K562 (cell line): ENCODE measurements at regions not wholly inside any gene's neighbourhood (a gene's known extent, or its start where the extent isn't known, plus 50 kb on each side); places are given as distances from the start of the nearest gene placed in this dataset.

Experiments used
- ATAC-seq: fragments of 200-7000 bp; cut with Tn5 transposase; 3 replicates; pipeline ENCODE4 v1.9.1; 2020; ENCODE audit warnings: moderate library complexity
- BruUV-seq: library from RNA; stranded (reverse); fragments of 400-500 nt; replicated peaks from 2 replicates; lab custom pipeline; 2021; lab: Mats Ljungman, UMichigan
- CTCF ChIA-PET: fragments of 300-600 bp; formaldehyde crosslinking; extraction: SDS; loops from one replicate; lab custom pipeline; 2021; ENCODE audit warnings: low intra/inter-chr PET ratio; lab: Yijun Ruan, JAX
- POLR2A ChIA-PET: fragments of 300-600, 350-650 bp; sonication (Branson Sonifier 250); formaldehyde crosslinking; extraction: SDS; loops from one replicate; lab custom pipeline; 2021; ENCODE audit warnings: antibody characterized with exemption, inconsistent platforms; lab: Yijun Ruan, JAX
- DNase-seq, 4 experiments: peaks; one replicate each; pipeline versions ENCODE4 v3.0.0 to v3.0.0-alpha.2; 2011 to 2018; ENCODE audit warnings: low spot score in 3 of 4, mixed read lengths in 3 of 4; ENCODE audit errors: extremely low read depth in 1 of 4
- FAIRE-seq: peaks from 2 replicates; lab custom pipeline; 2011; peaks lifted over from hg19 to GRCh38; lab: Jason Lieb, UNC
- H2AFZ ChIP-seq: 2 replicates; pipeline ENCODE4 v1.6.0; 2011; ENCODE audit warnings: low read depth, low read length, control low read depth, inconsistent platforms
- H3K27ac ChIP-seq: fragments of 200-600 bp; 3 replicates; pipeline ENCODE4 v1.8.0; 2011; ENCODE audit warnings: low read depth, mild to moderate bottlenecking, control low read depth, inconsistent platforms, low read length, moderate library complexity, mixed read lengths; ENCODE audit errors: extremely low read depth
- H3K27me3 ChIP-seq, 2 experiments: fragments of 300-600 bp in 1 of 2; 2 replicates in 1 of 2; 3 replicates in 1 of 2; pipeline versions ENCODE4 v1.6.0 to v1.8.0; 2011; ENCODE audit warnings: inconsistent platforms in 2 of 2, low read length in 2 of 2, mild to moderate bottlenecking in 1 of 2, mixed read lengths in 1 of 2, moderate library complexity in 1 of 2; ENCODE audit not compliant: control insufficient read depth in 2 of 2, insufficient read depth in 2 of 2
- H3K36me3 ChIP-seq: fragments of 300-600 bp; 3 replicates; pipeline ENCODE4 v1.8.0; 2011; ENCODE audit warnings: mild to moderate bottlenecking, low read length, inconsistent platforms; ENCODE audit not compliant: control insufficient read depth, insufficient read depth
- H3K4me1 ChIP-seq, 2 experiments: fragments of 200-600 bp in 1 of 2; replicated peaks in 1 of 2; 2 replicates in 1 of 2; 3 replicates in 1 of 2; pipeline versions ENCODE4 v1.5.1 to v1.8.0; 2011; ENCODE audit warnings: inconsistent platforms in 2 of 2, low read length in 2 of 2, mild to moderate bottlenecking in 1 of 2, mixed read lengths in 1 of 2, moderate library complexity in 1 of 2; ENCODE audit not compliant: control insufficient read depth in 2 of 2, insufficient read depth in 2 of 2
- H3K4me2 ChIP-seq: 2 replicates; pipeline ENCODE4 v1.6.1; 2011; ENCODE audit warnings: low read length, control low read depth, inconsistent platforms, mixed read lengths; ENCODE audit not compliant: insufficient read depth
- H3K4me3 ChIP-seq: fragments of 200-600 bp; sonication (generic), shearing (Covaris generic); 2 replicates; pipeline ENCODE4 v1.5.1; 2016; ENCODE audit warnings: control low read depth, inconsistent platforms
- H3K79me2 ChIP-seq: fragments of 200-600 bp; 3 replicates; pipeline ENCODE4 v1.8.0; 2011; ENCODE audit warnings: low read length, inconsistent platforms; ENCODE audit not compliant: control insufficient read depth, insufficient read depth
- H3K9ac ChIP-seq, 2 experiments: 2 replicates each; pipeline versions ENCODE4 v1.6.0 to v1.6.1; 2011; ENCODE audit warnings: low read depth in 2 of 2, low read length in 2 of 2, control low read depth in 1 of 2, inconsistent platforms in 1 of 2, mild to moderate bottlenecking in 1 of 2, mixed read lengths in 1 of 2; ENCODE audit not compliant: insufficient read depth in 1 of 2
- H3K9me1 ChIP-seq: one replicate; pipeline ENCODE4 v1.6.0; 2011; ENCODE audit warnings: inconsistent platforms, mild to moderate bottlenecking, low read length, moderate library complexity; ENCODE audit not compliant: control insufficient read depth, insufficient read depth
- H3K9me3 ChIP-seq: replicated peaks from 2 replicates; pipeline ENCODE4 v1.5.1; 2011; ENCODE audit warnings: low read depth, low read length, inconsistent platforms; ENCODE audit not compliant: control insufficient read depth, insufficient read depth
- H4K20me1 ChIP-seq: replicated peaks from 2 replicates; pipeline ENCODE4 v1.6.1; 2011; ENCODE audit warnings: low read length, inconsistent platforms, mixed read lengths; ENCODE audit not compliant: control insufficient read depth, insufficient read depth
- CEBPG ChIP-seq, 3 experiments: fragments of 200-800 bp in 1 of 3; sonication (Bioruptor generic) in 1 of 3; sonication (generic) in 1 of 3; formaldehyde crosslinking in 1 of 3; IDR thresholded peaks in 2 of 3; conservative IDR thresholded peaks in 1 of 3; 2 replicates each; pipeline versions ENCODE4 v1.6.1 to v1.8.0; 2016 to 2022; ENCODE audit warnings: missing compliant biosample characterization in 2 of 3, missing genetic modification characterization in 2 of 3, mild to moderate bottlenecking in 1 of 3, missing genetic modification reagents in 1 of 3
- FOXK2 ChIP-seq, 2 experiments: fragments of 450-650 bp; IDR thresholded peaks in 1 of 2; conservative IDR thresholded peaks in 1 of 2; 2 replicates each; pipeline ENCODE4 v1.6.1; 2016; ENCODE audit warnings: low read depth in 2 of 2, mild to moderate bottlenecking in 1 of 2
- MAFK ChIP-seq: IDR thresholded peaks from 2 replicates; pipeline ENCODE4 v1.6.1; 2011; ENCODE audit warnings: low read length, improper control_type of control experiment
- MNT ChIP-seq, 2 experiments: fragments of 450-650 bp; conservative IDR thresholded peaks; 2 replicates each; pipeline ENCODE4 v1.6.1; 2017; ENCODE audit warnings: mild to moderate bottlenecking in 2 of 2, moderate library complexity in 2 of 2
- NR2C2 ChIP-seq, 2 experiments: fragments of 200-800 bp in 1 of 2; sonication (Bioruptor generic) in 1 of 2; sonication (generic) in 1 of 2; formaldehyde crosslinking in 1 of 2; IDR thresholded peaks; 2 replicates each; pipeline versions ENCODE4 v1.6.1 to v1.8.0; 2016 to 2022; ENCODE audit warnings: mild to moderate bottlenecking in 1 of 2, missing compliant biosample characterization in 1 of 2, missing genetic modification characterization in 1 of 2, missing genetic modification reagents in 1 of 2
- PHB ChIP-seq: fragments of 250-450 bp; sonication (Bioruptor Pico); IDR thresholded peaks from 2 replicates; pipeline ENCODE4 v1.5.0; 2021
- PHF20 ChIP-seq: fragments of 450-650 bp; IDR thresholded peaks from 2 replicates; pipeline ENCODE4 v1.6.1; 2018; ENCODE audit not compliant: partially characterized antibody
- RAD51 ChIP-seq: fragments of 450-650 bp; IDR thresholded peaks from 2 replicates; pipeline ENCODE4 v1.7.1; 2016; ENCODE audit warnings: low read depth, mild to moderate bottlenecking, borderline replicate concordance
- RBM14 ChIP-seq: fragments of 200-400 bp; formaldehyde crosslinking; IDR thresholded peaks from 2 replicates; pipeline ENCODE4 v1.6.1; 2018; ENCODE audit warnings: low read depth, mild to moderate bottlenecking, low read length, moderate library complexity, borderline replicate concordance; ENCODE audit not compliant: insufficient read depth
- RNF2 ChIP-seq: sonication (generic); IDR thresholded peaks from 2 replicates; pipeline ENCODE4 v1.6.1; 2016
- ZNF224 ChIP-seq: sonication (generic); formaldehyde crosslinking; IDR thresholded peaks from 2 replicates; pipeline ENCODE4 v1.8.0; 2022; ENCODE audit warnings: mild to moderate bottlenecking, missing genetic modification reagents
- ZNF282 ChIP-seq: sonication (generic); formaldehyde crosslinking; IDR thresholded peaks from 2 replicates; pipeline ENCODE4 v1.8.1; 2023; ENCODE audit warnings: missing genetic modification reagents
- ZNF644 ChIP-seq: fragments of 200-800 bp; sonication (Bioruptor generic); IDR thresholded peaks from 2 replicates; pipeline ENCODE4 v1.6.1; 2016; ENCODE audit warnings: low read depth, missing genetic modification characterization, missing compliant biosample characterization
- ZNF79 ChIP-seq: fragments of 250-450 bp; sonication (Bioruptor Pico); IDR thresholded peaks from 2 replicates; pipeline ENCODE4 v1.4.0; 2020; ENCODE audit warnings: low read depth, mild to moderate bottlenecking, moderate library complexity
- WGBS: fragments of 100-300 bp; shearing (Covaris generic); methylation state at CpG from one replicate; pipeline ENCODE4 v1.1.6; 2016; ENCODE audit warnings: low coverage, mixed read lengths; ENCODE audit not compliant: insufficient coverage; ENCODE audit errors: missing lambda C conversion rate; 5-methylcytosine and 5-hydroxymethylcytosine counted together
- in situ Hi-C: fragments of 300-500 bp; cut with MboI; formaldehyde crosslinking; loops from 4 replicates; pipeline ENCODE4 v1.15.0; 2018; ENCODE audit warnings: inconsistent platforms, mixed read lengths
- intact Hi-C: fragments of 100-400 bp; cut with micrococcal nuclease; formaldehyde crosslinking; loops from 2 replicates; pipeline ENCODE4 v1.14.2; 2022

DNA sequence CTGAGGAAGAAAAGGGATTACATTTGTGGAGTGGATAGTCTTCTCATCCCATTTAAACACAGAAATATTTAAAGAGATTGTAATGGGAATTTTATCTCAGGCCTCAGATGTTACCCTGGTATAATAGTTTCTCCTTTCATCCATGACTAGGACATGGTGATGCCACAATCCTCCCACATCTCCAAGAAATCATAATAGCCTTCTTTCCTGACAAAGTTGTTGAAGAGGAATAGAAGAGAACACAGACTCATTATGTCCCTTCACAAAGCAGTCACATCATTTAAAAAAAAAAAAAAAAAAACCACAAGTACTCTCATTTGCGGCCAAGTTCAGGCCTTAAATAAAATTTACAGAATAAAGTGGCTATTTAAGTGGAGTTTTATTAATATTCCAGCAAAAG lies 359.6 kb downstream of the DEPDC1B start:
- Histone ChIP-seq H3K36me3 (no peaks in the 10 kb centered on the region), H3K79me2 (no peaks in the 10 kb centered on the region), H3K9me3 (no peaks in the 10 kb centered on the region), H3K9ac (no peak overlapping the region), H3K27ac (no peak overlapping the region), H3K27me3 (no peaks in the 10 kb centered on the region), H3K4me2 (no peak overlapping the region), H3K4me1 (no peaks in the 10 kb centered on the region), H3K4me3 (no peak overlapping the region), H2AFZ (no peak overlapping the region), H4K20me1 (no peaks in the 10 kb centered on the region), H3K9me1 (no peaks in the 10 kb centered on the region)
- no peak for FAIRE-seq
- no TSS peak for BruUV-seq
- in situ Hi-C loops (no loop called here), intact Hi-C loops (no loop called here)
- ChIA-PET POLR2A (no interaction called here), CTCF (no interaction called here)
- ATAC-seq: no peak
- TF ChIP-seq FOXK2 (conservative IDR thresholded peaks at IDR 0.05 in 1 of 2, IDR thresholded peaks at IDR 0.05 in 1 of 2; ENCODE audit: low read depth in 2 of 2) (no peak), RBM14 (no peak), RNF2 (no peak), PHB (CRISPR knock-in tag) (no peak), ZNF224 (CRISPR knock-in tag) (no peak), MNT (conservative IDR thresholded peaks at IDR 0.05) (no peak), CEBPG (CRISPR knock-in tag; IDR thresholded peaks at IDR 0.05) (no peak), CEBPG (tag; conservative IDR thresholded peaks at IDR 0.05 in 1 of 2, IDR thresholded peaks at IDR 0.05 in 1 of 2) (no peak), ZNF79 (CRISPR knock-in tag) (no peak), ZNF282 (CRISPR knock-in tag) (no peak), PHF20 (no peak), MAFK (no peak), RAD51 (no peak), ZNF644 (tag) (no peak), NR2C2 (CRISPR knock-in tag; IDR thresholded peaks at IDR 0.05) (no peak), NR2C2 (tag; IDR thresholded peaks at IDR 0.05) (no peak)
- DNase-seq: no peak
- 0% methylated on average over 1 of the region's 1 CpG for WGBS
